ENCODE measurements at regions not wholly inside any gene's neighbourhood (a gene's known extent, or its start where the extent isn't known, plus 50 kb on each side); places are given as distances from the start of the nearest gene placed in this dataset.

DNA sequence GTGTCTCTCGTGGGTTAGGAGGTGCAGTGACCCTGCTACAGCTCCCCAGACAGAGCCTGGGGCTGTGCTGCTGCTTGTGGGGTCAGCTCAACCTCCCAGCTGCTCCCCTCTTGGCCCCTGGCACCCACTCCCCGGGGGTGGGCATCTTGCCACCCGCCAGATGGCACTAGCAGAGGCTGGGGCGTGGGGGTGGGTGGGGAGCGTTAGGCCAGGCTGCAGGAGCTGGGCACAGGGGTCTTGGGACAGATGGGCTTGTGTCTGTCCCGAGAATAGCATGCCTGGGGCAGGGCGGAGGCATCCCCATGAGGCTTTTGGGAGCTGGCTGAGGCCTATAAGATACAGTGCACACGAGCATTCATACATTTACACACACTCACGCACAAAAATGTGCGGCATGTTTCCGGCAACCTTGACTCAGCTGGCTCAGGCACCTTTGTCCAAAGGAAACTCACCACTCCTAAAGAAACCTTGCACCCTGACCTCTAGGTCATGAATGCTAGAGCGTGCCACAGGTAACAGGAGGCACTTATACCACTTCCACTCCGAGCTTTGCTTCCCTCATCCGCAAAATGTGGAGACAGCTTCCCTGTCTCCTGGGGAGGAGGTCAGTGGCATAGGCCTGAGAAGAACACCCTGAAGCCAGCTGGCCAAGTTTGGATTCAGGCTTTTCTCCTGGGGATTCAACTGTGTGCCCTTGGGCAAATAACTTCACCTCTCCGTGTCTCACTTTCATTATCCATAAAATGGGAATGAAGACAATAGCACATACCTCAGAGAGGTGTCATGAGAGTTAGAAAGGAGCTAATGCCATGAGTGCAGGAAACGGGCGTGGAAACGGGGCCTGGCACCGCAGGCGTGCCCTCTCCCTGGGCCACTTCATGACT, 78.9 kb upstream of the LHX1 start:
- Histone ChIP-seq H3K4me1 (ENCODE audit: control insufficient read depth in 1 of 2, insufficient read depth in 2 of 2, low read length in 2 of 2) (no peaks in the 10 kb centered on the region), H3K9me3 (ENCODE audit: control insufficient read depth in 1 of 2, low read length in 2 of 2) (no peaks in the 10 kb centered on the region), H3K27me3 (ENCODE audit: control insufficient read depth in 1 of 2, insufficient read depth in 2 of 2, low read length in 2 of 2) (peaks cover 10 to 23% of the 10 kb centered on the region in 2 donors), H3K9ac (ENCODE audit: low read depth in 1 of 2, low read length in 2 of 2) (no peak overlapping the region), H3K4me3 (ENCODE audit: low read depth in 1 of 2, low read length in 2 of 2) (no peak overlapping the region), H3K27ac (ENCODE audit: low read depth, low read length) (no peak overlapping the region), H3K36me3 (ENCODE audit: control insufficient read depth in 1 of 2, insufficient read depth in 2 of 2, low read length in 2 of 2) (no peaks in the 10 kb centered on the region)

DNA sequence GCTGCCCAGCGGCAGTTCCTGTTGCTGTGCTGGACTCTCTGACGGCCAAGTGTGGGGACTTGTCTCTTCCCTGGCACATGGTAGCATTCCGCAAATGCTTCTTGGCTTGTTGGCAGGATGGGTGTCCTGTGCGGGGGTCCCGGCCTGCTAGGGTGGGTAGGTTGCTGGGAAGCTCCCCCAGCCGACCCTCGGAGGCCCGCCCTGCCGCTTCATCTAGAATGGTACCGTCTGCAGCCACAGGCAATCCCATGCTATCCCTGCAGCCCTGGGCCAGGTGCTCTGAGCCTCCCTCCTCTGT, 78.3 kb upstream of the LHX1 start:
- Histone ChIP-seq H3K9me3 (ENCODE audit: control insufficient read depth in 1 of 2, low read length in 2 of 2) (no peaks in the 10 kb centered on the region), H3K4me3 (ENCODE audit: low read depth in 1 of 2, low read length in 2 of 2) (no peak overlapping the region), H3K9ac (ENCODE audit: low read depth in 1 of 2, low read length in 2 of 2) (no peak overlapping the region), H3K4me1 (ENCODE audit: control insufficient read depth in 1 of 2, insufficient read depth in 2 of 2, low read length in 2 of 2) (no peaks in the 10 kb centered on the region), H3K27ac (ENCODE audit: low read depth, low read length) (no peak overlapping the region), H3K27me3 (ENCODE audit: control insufficient read depth in 1 of 2, insufficient read depth in 2 of 2, low read length in 2 of 2) (peaks cover 10 to 23% of the 10 kb centered on the region in 2 donors), H3K36me3 (ENCODE audit: control insufficient read depth in 1 of 2, insufficient read depth in 2 of 2, low read length in 2 of 2) (no peaks in the 10 kb centered on the region)

DNA sequence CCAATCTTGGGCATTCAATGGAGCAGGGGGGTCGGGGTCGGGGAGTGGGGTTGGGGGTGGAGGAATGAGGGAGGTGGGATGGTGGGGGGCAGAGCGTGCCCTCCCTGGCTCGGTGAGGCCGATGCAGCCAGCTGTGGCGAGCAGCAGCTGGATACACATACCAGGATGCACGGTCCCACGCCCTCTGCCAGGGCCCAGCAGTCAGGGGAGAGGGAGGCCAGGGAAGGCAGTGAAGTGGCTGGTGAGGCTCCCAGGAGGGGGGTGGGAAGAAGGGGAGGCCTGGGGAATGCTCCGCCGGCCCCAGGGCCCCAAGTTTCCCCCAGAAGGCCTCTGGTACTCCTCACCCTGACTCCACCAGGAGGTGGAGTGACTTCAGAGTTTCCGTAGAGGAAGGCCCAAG, 77.6 kb upstream of the LHX1 start:
- no peaks in the 10 kb centered on the region for H3K9me3 ChIP-seq (ENCODE audit: control insufficient read depth in 1 of 2, low read length in 2 of 2)
- H3K4me3 ChIP-seq (ENCODE audit: low read depth in 1 of 2, low read length in 2 of 2): no peak overlapping the region
- no peaks in the 10 kb centered on the region for H3K4me1 ChIP-seq (ENCODE audit: control insufficient read depth in 1 of 2, insufficient read depth in 2 of 2, low read length in 2 of 2)
- no peaks in the 10 kb centered on the region for H3K36me3 ChIP-seq (ENCODE audit: control insufficient read depth in 1 of 2, insufficient read depth in 2 of 2, low read length in 2 of 2)
- H3K9ac ChIP-seq (ENCODE audit: low read depth in 1 of 2, low read length in 2 of 2): no peak overlapping the region
- H3K27ac ChIP-seq (ENCODE audit: low read depth, low read length): no peak overlapping the region
- H3K27me3 ChIP-seq (ENCODE audit: control insufficient read depth in 1 of 2, insufficient read depth in 2 of 2, low read length in 2 of 2): peaks cover 10 to 20% of the 10 kb centered on the region in 2 donors

DNA sequence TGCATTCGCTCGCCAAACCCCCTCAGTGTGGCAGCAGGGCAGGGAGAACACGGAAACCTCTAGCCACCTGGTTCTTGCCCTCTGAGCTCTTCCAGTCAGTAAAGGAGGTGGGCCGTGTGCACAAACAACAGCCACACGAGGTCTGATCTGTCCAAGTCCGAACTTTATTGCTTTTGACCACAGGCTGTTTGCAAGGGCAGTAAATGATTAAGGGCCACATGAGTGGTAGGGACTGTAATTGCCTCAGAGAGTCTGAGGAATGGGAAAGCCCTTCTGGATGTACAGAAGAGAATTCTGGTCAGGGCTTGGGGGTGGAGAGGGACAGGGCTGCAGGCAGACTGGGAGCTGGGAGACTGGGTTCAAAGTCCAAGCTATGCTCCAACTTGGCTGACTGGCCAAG, 75.7 kb upstream of the LHX1 start:
- no peak overlapping the region for H3K4me3 ChIP-seq (ENCODE audit: low read depth in 1 of 2, low read length in 2 of 2)
- no peaks in the 10 kb centered on the region for H3K4me1 ChIP-seq (ENCODE audit: control insufficient read depth in 1 of 2, insufficient read depth in 2 of 2, low read length in 2 of 2)
- H3K9ac ChIP-seq (ENCODE audit: low read depth in 1 of 2, low read length in 2 of 2): no peak overlapping the region
- H3K9me3 ChIP-seq (ENCODE audit: control insufficient read depth in 1 of 2, low read length in 2 of 2): no peaks in the 10 kb centered on the region
- H3K36me3 ChIP-seq (ENCODE audit: control insufficient read depth in 1 of 2, insufficient read depth in 2 of 2, low read length in 2 of 2): no peaks in the 10 kb centered on the region
- H3K27me3 ChIP-seq (ENCODE audit: control insufficient read depth in 1 of 2, insufficient read depth in 2 of 2, low read length in 2 of 2): peaks cover 6 to 12% of the 10 kb centered on the region in 2 donors
- no peak overlapping the region for H3K27ac ChIP-seq (ENCODE audit: low read depth, low read length)

DNA sequence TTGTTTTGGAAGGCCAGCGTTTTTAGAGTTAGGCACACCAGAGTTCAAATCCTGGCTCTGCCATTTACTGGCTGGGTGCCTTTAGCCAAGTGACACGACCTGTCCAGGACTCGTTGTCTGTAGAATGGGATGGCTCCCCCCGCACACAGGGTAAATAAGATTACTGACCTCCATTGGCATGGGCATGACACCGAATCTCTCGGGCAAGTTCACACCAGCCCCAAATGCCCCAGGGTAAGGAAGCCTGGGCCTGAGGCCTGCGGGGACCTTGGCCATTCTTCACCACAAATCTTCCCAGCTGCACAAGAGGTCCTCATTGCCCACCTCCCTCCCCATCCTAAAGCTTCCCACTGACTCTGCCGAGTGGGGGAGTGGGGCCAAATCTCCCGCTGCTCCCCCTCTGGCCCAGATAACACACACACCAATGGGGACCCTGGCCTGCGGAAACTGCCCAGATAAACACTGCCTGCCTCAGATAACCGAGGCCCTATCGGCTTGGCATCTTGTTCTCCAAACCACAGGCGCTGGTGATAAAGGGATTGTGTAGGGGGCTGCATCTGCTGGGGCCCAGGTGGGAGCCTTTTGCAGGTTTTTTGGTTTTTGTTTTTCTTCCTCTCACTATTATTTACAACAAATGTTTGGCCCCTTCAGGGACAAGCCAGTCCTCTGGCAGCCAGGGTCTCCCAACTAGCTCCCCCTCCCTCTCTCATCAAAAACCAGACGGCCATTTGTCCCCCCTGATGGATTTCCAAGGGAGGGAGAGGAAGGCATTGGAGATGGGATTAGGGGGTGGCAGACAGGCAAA, 75.0 kb upstream of the LHX1 start:
- H3K9ac ChIP-seq (ENCODE audit: low read depth in 1 of 2, low read length in 2 of 2): no peak overlapping the region
- peaks cover 4 to 6% of the 10 kb centered on the region in 2 donors for H3K27me3 ChIP-seq (ENCODE audit: control insufficient read depth in 1 of 2, insufficient read depth in 2 of 2, low read length in 2 of 2)
- no peaks in the 10 kb centered on the region for H3K4me1 ChIP-seq (ENCODE audit: control insufficient read depth in 1 of 2, insufficient read depth in 2 of 2, low read length in 2 of 2)
- H3K36me3 ChIP-seq (ENCODE audit: control insufficient read depth in 1 of 2, insufficient read depth in 2 of 2, low read length in 2 of 2): no peaks in the 10 kb centered on the region
- H3K27ac ChIP-seq (ENCODE audit: low read depth, low read length): no peak overlapping the region
- no peak overlapping the region for H3K4me3 ChIP-seq (ENCODE audit: low read depth in 1 of 2, low read length in 2 of 2)
- no peaks in the 10 kb centered on the region for H3K9me3 ChIP-seq (ENCODE audit: control insufficient read depth in 1 of 2, low read length in 2 of 2)

DNA sequence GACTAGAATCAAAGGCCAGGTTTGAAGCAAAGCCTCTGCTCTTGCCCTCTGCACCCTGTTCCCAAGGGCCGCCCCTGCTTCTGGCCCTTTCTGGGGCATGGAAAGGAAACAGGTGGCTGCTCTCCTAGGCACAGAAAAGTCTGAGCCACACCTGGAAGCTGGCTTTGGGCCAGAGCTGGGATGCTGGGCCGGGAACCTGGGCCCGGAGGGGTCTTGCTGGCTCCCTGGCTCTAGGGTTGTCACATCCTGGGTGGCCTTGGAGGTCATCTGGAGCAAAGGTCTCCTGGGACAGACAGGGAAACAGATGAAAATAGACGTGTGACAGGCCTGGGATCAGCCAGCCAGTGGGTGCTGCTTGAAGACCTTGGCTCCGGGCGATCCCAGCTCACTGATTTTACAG, 74.1 kb upstream of the LHX1 start:
- Histone ChIP-seq H3K4me1 (ENCODE audit: control insufficient read depth in 1 of 2, insufficient read depth in 2 of 2, low read length in 2 of 2) (no peaks in the 10 kb centered on the region), H3K36me3 (ENCODE audit: control insufficient read depth in 1 of 2, insufficient read depth in 2 of 2, low read length in 2 of 2) (no peaks in the 10 kb centered on the region), H3K9me3 (ENCODE audit: control insufficient read depth in 1 of 2, low read length in 2 of 2) (no peaks in the 10 kb centered on the region), H3K27ac (ENCODE audit: low read depth, low read length) (no peak overlapping the region), H3K4me3 (ENCODE audit: low read depth in 1 of 2, low read length in 2 of 2) (no peak overlapping the region), H3K27me3 (ENCODE audit: control insufficient read depth in 1 of 2, insufficient read depth in 2 of 2, low read length in 2 of 2) (peaks cover 0 to 4% of the 10 kb centered on the region in 2 donors), H3K9ac (ENCODE audit: low read depth in 1 of 2, low read length in 2 of 2) (no peak overlapping the region)

DNA sequence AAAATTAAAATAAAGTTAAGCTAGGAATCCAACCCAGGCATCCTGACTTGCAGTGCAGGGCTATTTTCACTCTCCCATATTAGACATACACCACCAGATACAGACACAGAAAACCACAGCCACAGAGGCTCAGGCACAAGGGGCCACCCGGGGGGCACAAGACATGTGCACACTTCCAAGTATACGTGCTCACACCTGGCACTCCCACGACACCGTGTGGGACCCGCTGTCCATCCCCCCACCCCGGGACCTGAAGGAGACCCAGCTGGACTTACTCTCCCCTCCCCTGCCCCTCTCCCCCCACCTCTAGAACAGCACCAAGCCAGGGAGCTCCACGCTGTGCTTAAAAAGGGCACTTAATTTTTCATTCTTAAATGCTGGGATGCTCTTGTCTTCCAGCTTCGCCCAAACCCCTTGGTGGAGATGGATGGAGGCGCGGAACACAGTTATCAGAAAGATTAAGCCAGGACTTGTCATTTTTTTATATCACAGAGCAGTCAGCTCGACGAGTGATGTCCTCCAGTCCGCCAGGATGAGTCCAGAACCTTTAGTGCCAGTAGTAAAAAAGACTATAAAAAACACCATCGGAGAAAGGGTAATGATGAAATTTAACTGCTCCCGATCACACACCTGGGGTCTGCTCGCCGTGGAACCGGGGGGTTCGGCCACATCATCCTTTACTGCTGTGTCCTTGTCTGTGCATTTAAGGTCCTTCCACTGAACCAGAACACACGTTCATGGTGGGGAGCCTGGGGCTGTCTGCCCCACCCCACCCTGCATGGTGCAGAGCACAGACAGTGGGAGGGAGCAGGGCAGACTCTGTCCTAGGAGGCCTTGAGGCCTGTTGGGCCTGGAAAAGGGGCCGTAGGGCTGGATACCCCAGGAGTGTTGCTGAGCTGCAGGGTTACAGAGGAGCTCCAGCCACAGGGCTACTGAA, 73.3 kb upstream of the LHX1 start:
- Histone ChIP-seq H3K4me3 (ENCODE audit: low read depth in 1 of 2, low read length in 2 of 2) (no peak overlapping the region), H3K9me3 (ENCODE audit: control insufficient read depth in 1 of 2, low read length in 2 of 2) (no peaks in the 10 kb centered on the region), H3K9ac (ENCODE audit: low read depth in 1 of 2, low read length in 2 of 2) (no peak overlapping the region), H3K27ac (ENCODE audit: low read depth, low read length) (no peak overlapping the region), H3K36me3 (ENCODE audit: control insufficient read depth in 1 of 2, insufficient read depth in 2 of 2, low read length in 2 of 2) (no peaks in the 10 kb centered on the region), H3K4me1 (ENCODE audit: control insufficient read depth in 1 of 2, insufficient read depth in 2 of 2, low read length in 2 of 2) (no peaks in the 10 kb centered on the region), H3K27me3 (ENCODE audit: control insufficient read depth in 1 of 2, insufficient read depth in 2 of 2, low read length in 2 of 2) (peaks cover 0 to 4% of the 10 kb centered on the region in 2 donors)

DNA sequence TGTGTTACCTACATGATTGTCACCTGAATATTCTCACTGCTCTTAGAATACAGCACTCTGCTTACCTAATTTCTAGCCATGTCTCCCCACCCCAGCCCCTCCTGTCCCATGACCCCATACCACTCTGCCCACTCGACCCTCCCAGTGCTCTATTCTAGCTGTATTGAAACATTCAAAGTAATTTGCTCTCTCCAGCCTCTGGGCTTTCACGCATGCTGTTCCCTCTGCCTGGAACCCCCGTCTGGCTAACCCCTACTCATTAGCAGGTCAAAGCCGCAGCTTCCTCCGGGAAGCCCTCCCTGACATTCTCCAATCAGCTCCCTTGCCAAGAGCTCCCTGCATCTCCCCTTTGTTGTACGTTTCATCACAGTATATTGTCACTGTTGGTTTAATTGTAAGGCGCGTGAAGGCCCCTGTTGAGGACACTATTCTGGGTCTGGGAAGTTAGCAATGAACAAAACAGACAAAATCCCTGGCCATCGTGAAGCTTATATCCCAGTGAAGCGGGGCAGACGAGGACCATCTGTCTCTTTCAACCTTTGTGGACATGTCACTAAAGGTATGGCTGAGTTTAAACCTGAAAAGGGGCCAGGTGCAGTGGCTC, 72.3 kb upstream of the LHX1 start:
- Histone ChIP-seq H3K4me3 (ENCODE audit: low read depth in 1 of 2, low read length in 2 of 2) (no peak overlapping the region), H3K36me3 (ENCODE audit: control insufficient read depth in 1 of 2, insufficient read depth in 2 of 2, low read length in 2 of 2) (no peaks in the 10 kb centered on the region), H3K4me1 (ENCODE audit: control insufficient read depth in 1 of 2, insufficient read depth in 2 of 2, low read length in 2 of 2) (no peaks in the 10 kb centered on the region), H3K9ac (ENCODE audit: low read depth in 1 of 2, low read length in 2 of 2) (no peak overlapping the region), H3K9me3 (ENCODE audit: control insufficient read depth in 1 of 2, low read length in 2 of 2) (no peaks in the 10 kb centered on the region), H3K27ac (ENCODE audit: low read depth, low read length) (no peak overlapping the region), H3K27me3 (ENCODE audit: control insufficient read depth in 1 of 2, insufficient read depth in 2 of 2, low read length in 2 of 2) (peaks cover 0 to 4% of the 10 kb centered on the region in 2 donors)

DNA sequence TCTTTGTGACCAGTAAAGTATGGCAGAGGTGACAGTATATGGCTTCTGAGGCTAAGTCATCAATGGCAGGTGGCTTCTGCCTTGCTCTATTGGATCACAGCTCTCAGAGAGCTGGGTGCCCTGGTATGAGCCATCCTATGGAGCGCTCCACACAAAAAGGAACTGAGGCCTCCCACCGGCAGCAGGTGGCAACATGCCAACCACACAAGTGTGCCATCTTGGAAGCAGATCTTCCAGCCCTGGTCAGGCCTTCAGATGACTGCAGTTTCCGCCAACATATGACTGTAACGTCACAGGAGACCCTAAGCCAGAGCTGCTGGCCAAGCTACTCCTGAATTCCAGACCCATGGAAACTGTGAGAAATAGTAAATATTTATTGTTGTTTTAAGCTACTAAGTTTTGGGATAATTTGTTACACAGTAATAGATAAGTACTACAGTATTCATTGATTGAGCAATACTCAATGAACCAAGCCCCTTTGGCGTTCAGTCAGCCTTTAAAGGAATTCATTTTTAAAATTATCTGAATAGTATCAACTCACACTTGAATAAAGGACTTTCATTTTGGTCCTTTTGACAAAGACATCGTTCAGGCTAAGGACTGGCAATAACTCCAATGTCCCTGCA, 69.4 kb upstream of the LHX1 start:
- Histone ChIP-seq H3K4me3 (ENCODE audit: low read depth in 1 of 2, low read length in 2 of 2) (no peak overlapping the region), H3K27me3 (ENCODE audit: control insufficient read depth in 1 of 2, insufficient read depth in 2 of 2, low read length in 2 of 2) (no peaks in the 10 kb centered on the region), H3K27ac (ENCODE audit: low read depth, low read length) (no peak overlapping the region), H3K36me3 (ENCODE audit: control insufficient read depth in 1 of 2, insufficient read depth in 2 of 2, low read length in 2 of 2) (no peaks in the 10 kb centered on the region), H3K4me1 (ENCODE audit: control insufficient read depth in 1 of 2, insufficient read depth in 2 of 2, low read length in 2 of 2) (no peaks in the 10 kb centered on the region), H3K9me3 (ENCODE audit: control insufficient read depth in 1 of 2, low read length in 2 of 2) (no peaks in the 10 kb centered on the region), H3K9ac (ENCODE audit: low read depth in 1 of 2, low read length in 2 of 2) (no peak overlapping the region)

Measured in duodenal mucosa (tissue), 2 donors.